NT2/D1 (cell line): ENCODE measurements at regions not wholly inside any gene's neighbourhood (a gene's known extent, or its start where the extent isn't known, plus 50 kb on each side); places are given as distances from the start of the nearest gene placed in this dataset.

ENCODE experiments used
- SUZ12 ChIP-seq: IDR thresholded peaks from 2 replicates; pipeline ENCODE4 v1.6.1; 2011; ENCODE audit not compliant: insufficient read length, insufficient read depth; ENCODE audit errors: extremely low read depth
- ZNF274 ChIP-seq: IDR thresholded peaks from 2 replicates; pipeline ENCODE4 v1.6.1; 2011; ENCODE audit warnings: mild to moderate bottlenecking, low read depth, low read length

- TF ChIP-seq ZNF274 (no peak), SUZ12 (no peak)
Observed at GRCh38 chr11:8818421-8818820, 92.6 kb upstream of the AKIP1 start.
